Keratinocyte (primary cell): ENCODE measurements at regions not wholly inside any gene's neighbourhood (a gene's known extent, or its start where the extent isn't known, plus 50 kb on each side); places are given as distances from the start of the nearest gene placed in this dataset.

Experiments used
- DNase-seq: peaks from one replicate; pipeline ENCODE4 v3.0.0-alpha.2; 2011; ENCODE audit warnings: low read depth, missing footprints, low spot score
- FAIRE-seq: peaks from 2 replicates; lab custom pipeline; 2011; peaks lifted over from hg19 to GRCh38; lab: Jason Lieb, UNC
- H2AFZ ChIP-seq: 2 replicates; pipeline ENCODE4 v1.6.0; 2012; ENCODE audit warnings: low read length, control low read depth, inconsistent platforms; ENCODE audit not compliant: control insufficient read depth
- H3K27ac ChIP-seq: 2 replicates; pipeline ENCODE4 v1.5.1; 2011; ENCODE audit warnings: low read length; ENCODE audit not compliant: control insufficient read depth, insufficient read depth
- H3K27me3 ChIP-seq: 3 replicates; pipeline ENCODE4 v1.6.0; 2011; ENCODE audit warnings: low read length; ENCODE audit not compliant: control insufficient read depth, insufficient read depth; ENCODE audit errors: extremely low read depth
- H3K36me3 ChIP-seq, 2 experiments: 2 replicates in 1 of 2; 3 replicates in 1 of 2; pipeline ENCODE4 v1.5.1; 2011; ENCODE audit warnings: low read length in 2 of 2, mild to moderate bottlenecking in 1 of 2; ENCODE audit not compliant: control insufficient read depth in 2 of 2, insufficient read depth in 2 of 2; ENCODE audit errors: extremely low read depth in 1 of 2
- H3K4me1 ChIP-seq: 3 replicates; pipeline ENCODE4 v1.5.1; 2011; ENCODE audit warnings: low read length; ENCODE audit not compliant: control insufficient read depth, insufficient read depth; ENCODE audit errors: extremely low read depth
- H3K4me2 ChIP-seq: 3 replicates; pipeline ENCODE4 v1.6.0; 2011; ENCODE audit warnings: low read depth, low read length; ENCODE audit not compliant: control insufficient read depth, insufficient read depth; ENCODE audit errors: extremely low read depth
- H3K4me3 ChIP-seq, 3 experiments: fragments of 200-600 bp in 1 of 3; sonication (generic) in 1 of 3; 2 replicates in 2 of 3; 3 replicates in 1 of 3; pipeline ENCODE4 v1.5.1; 2011 to 2016; ENCODE audit warnings: low read length in 3 of 3, mild to moderate bottlenecking in 3 of 3, control low read depth in 2 of 3, inconsistent platforms in 1 of 3, low read depth in 1 of 3, mixed read lengths in 1 of 3, mixed run types in 1 of 3, moderate library complexity in 1 of 3; ENCODE audit not compliant: control insufficient read depth in 2 of 3, insufficient read depth in 2 of 3; ENCODE audit errors: extremely low read depth in 1 of 3
- H3K79me2 ChIP-seq: 2 replicates; pipeline ENCODE4 v1.6.0; 2012; ENCODE audit warnings: low read length; ENCODE audit not compliant: control insufficient read depth, insufficient read depth
- H3K9ac ChIP-seq: 3 replicates; pipeline ENCODE4 v1.6.0; 2011; ENCODE audit warnings: low read length; ENCODE audit not compliant: control insufficient read depth, insufficient read depth; ENCODE audit errors: extremely low read depth
- H3K9me1 ChIP-seq: 3 replicates; pipeline ENCODE4 v1.6.0; 2011; ENCODE audit warnings: low read length; ENCODE audit not compliant: control insufficient read depth, insufficient read depth; ENCODE audit errors: extremely low read depth
- H3K9me3 ChIP-seq: 2 replicates; pipeline ENCODE4 v1.5.1; 2012; ENCODE audit warnings: low read depth, low read length; ENCODE audit not compliant: control insufficient read depth
- H4K20me1 ChIP-seq: 3 replicates; pipeline ENCODE4 v1.6.0; 2011; ENCODE audit warnings: low read length; ENCODE audit not compliant: control insufficient read depth, insufficient read depth; ENCODE audit errors: extremely low read depth
- EZH2 ChIP-seq: IDR thresholded peaks from one replicate; pipeline ENCODE4 v1.6.1; 2012; ENCODE audit warnings: inconsistent platforms, mild to moderate bottlenecking, low read length, moderate library complexity
- dilution Hi-C: fragments of 300-500 bp; cut with MboI; formaldehyde crosslinking; loops from one replicate; pipeline ENCODE4 v1.7.0; 2020; ENCODE audit warnings: low sequenced_read_pairs; ENCODE audit not compliant: extremely low pct_ligation_motif_present
- TF ChIP-seq, protein P1 (sequence below), 3 experiments: IDR thresholded peaks in 1 of 3; conservative IDR thresholded peaks in 1 of 3; optimal IDR thresholded peaks in 1 of 3; 2 replicates in 2 of 3; 3 replicates in 1 of 3; pipeline versions ENCODE3 to v1.5.1; 2011; ENCODE audit warnings: low read length in 3 of 3, mild to moderate bottlenecking in 3 of 3, moderate library complexity in 2 of 3, control low read depth in 1 of 3, inconsistent platforms in 1 of 3; ENCODE audit not compliant: insufficient read depth in 2 of 3; ENCODE audit errors: extremely low read depth in 1 of 3

GRCh38 chr2:180411661-180412060 lies 404.6 kb upstream of the CWC22 start:
- H3K9ac ChIP-seq, result no peak overlapping the region
- no peak for FAIRE-seq
- no peak overlapping the region for H3K4me3 ChIP-seq
- H3K4me2 ChIP-seq, result no peak overlapping the region
- no peak for TF ChIP-seq EZH2
- TF ChIP-seq, protein P1, sequence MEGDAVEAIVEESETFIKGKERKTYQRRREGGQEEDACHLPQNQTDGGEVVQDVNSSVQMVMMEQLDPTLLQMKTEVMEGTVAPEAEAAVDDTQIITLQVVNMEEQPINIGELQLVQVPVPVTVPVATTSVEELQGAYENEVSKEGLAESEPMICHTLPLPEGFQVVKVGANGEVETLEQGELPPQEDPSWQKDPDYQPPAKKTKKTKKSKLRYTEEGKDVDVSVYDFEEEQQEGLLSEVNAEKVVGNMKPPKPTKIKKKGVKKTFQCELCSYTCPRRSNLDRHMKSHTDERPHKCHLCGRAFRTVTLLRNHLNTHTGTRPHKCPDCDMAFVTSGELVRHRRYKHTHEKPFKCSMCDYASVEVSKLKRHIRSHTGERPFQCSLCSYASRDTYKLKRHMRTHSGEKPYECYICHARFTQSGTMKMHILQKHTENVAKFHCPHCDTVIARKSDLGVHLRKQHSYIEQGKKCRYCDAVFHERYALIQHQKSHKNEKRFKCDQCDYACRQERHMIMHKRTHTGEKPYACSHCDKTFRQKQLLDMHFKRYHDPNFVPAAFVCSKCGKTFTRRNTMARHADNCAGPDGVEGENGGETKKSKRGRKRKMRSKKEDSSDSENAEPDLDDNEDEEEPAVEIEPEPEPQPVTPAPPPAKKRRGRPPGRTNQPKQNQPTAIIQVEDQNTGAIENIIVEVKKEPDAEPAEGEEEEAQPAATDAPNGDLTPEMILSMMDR (optimal IDR thresholded peaks at IDR 0.05 in 1 of 3, IDR thresholded peaks at IDR 0.05 in 1 of 3, conservative IDR thresholded peaks at IDR 0.05 in 1 of 3; ENCODE audit: extremely low read depth in 1 of 3, insufficient read depth in 2 of 3, low read length in 3 of 3), result no peak
- no peak overlapping the region for H2AFZ ChIP-seq
- no peak for DNase-seq
- no peaks in the 10 kb centered on the region for H3K9me3 ChIP-seq
- H3K27me3 ChIP-seq, result no peaks in the 10 kb centered on the region
- no peaks in the 10 kb centered on the region for H3K79me2 ChIP-seq
- no peaks in the 10 kb centered on the region for H3K36me3 ChIP-seq
- dilution Hi-C loops, result no loop called here
- no peaks in the 10 kb centered on the region for H4K20me1 ChIP-seq
- no peak overlapping the region for H3K27ac ChIP-seq
- H3K4me1 ChIP-seq, result no peaks in the 10 kb centered on the region
- no peaks in the 10 kb centered on the region for H3K9me1 ChIP-seq

DNA sequence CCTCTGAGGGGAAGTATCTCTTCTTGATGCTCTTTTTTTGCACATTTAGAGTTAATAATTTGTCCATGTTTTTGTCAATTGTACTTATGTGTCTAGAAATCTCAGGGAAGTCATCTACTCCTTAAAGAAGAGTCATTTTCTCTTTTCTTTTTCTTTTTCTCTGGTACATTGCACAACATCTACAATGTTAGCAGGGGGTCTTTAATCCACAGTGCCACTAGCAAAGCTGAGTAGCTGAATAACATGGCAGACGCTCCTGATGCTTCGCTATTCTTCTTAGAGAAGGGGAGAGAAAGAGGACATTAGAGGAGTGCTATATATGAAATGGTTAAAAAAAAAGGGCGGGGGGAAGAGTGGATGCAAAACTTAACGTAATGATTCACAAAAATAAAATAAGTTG lies 399.6 kb upstream of the CWC22 start:
- no peak for FAIRE-seq
- no peak overlapping the region for H2AFZ ChIP-seq
- dilution Hi-C loops, result no loop called here

DNA sequence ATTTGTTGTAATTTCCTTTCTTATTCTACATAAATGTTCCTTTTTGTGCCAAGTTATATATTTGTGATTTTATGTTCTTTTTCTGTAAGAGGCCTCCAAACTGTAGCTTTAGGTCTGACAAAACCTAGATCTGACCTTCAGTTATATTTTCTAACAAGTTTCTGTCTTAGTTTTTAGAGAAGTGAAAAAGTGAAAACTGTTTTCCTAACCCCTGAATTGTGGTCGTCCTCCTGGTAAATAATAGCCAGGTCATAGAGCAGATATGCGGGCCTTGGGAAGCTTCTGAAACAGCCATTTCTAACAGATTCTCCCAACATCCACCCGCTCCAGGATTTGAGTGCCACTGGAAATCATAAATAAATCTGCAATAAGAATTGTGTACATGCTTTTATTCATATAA lies 398.4 kb upstream of the CWC22 start:
- no peaks in the 10 kb centered on the region for H3K9me1 ChIP-seq
- no peaks in the 10 kb centered on the region for H3K4me1 ChIP-seq
- H3K27me3 ChIP-seq, result no peaks in the 10 kb centered on the region
- H3K36me3 ChIP-seq, result no peaks in the 10 kb centered on the region
- H2AFZ ChIP-seq, result no peak overlapping the region
- H3K79me2 ChIP-seq, result no peaks in the 10 kb centered on the region
- DNase-seq, result no peak
- no peaks in the 10 kb centered on the region for H4K20me1 ChIP-seq
- H3K4me2 ChIP-seq, result no peak overlapping the region
- TF ChIP-seq, protein P1 (optimal IDR thresholded peaks at IDR 0.05 in 1 of 3, IDR thresholded peaks at IDR 0.05 in 1 of 3, conservative IDR thresholded peaks at IDR 0.05 in 1 of 3; ENCODE audit: extremely low read depth in 1 of 3, insufficient read depth in 2 of 3, low read length in 3 of 3), result no peak
- TF ChIP-seq EZH2, result no peak
- H3K4me3 ChIP-seq, result no peak overlapping the region
- no peak overlapping the region for H3K9ac ChIP-seq
- FAIRE-seq, result no peak
- dilution Hi-C loops, result no loop called here
- H3K27ac ChIP-seq, result no peak overlapping the region
- no peaks in the 10 kb centered on the region for H3K9me3 ChIP-seq

More for the DNA sequence above, 399.6 kb upstream of the CWC22 start:
- no peak overlapping the region for H3K4me2 ChIP-seq
- no peaks in the 10 kb centered on the region for H3K9me3 ChIP-seq
- no peaks in the 10 kb centered on the region for H3K9me1 ChIP-seq
- H4K20me1 ChIP-seq, result no peaks in the 10 kb centered on the region
- H3K9ac ChIP-seq, result no peak overlapping the region
- H3K4me3 ChIP-seq, result no peak overlapping the region
- H3K4me1 ChIP-seq, result no peaks in the 10 kb centered on the region
- H3K36me3 ChIP-seq, result no peaks in the 10 kb centered on the region
- no peaks in the 10 kb centered on the region for H3K79me2 ChIP-seq
- no peak overlapping the region for H3K27ac ChIP-seq
- no peak for DNase-seq
- H3K27me3 ChIP-seq, result no peaks in the 10 kb centered on the region
- TF ChIP-seq EZH2, result no peak
